Colonic mucosa (tissue), 4 donors: ENCODE measurements at regions not wholly inside any gene's neighbourhood (a gene's known extent, or its start where the extent isn't known, plus 50 kb on each side); places are given as distances from the start of the nearest gene placed in this dataset.
"Not testable (repeated sequence)": the region's sequence is repeated elsewhere in the genome, so short reads cannot be mapped to it uniquely, and the experiment has no call there.

Experiments
- DNase-seq: peaks from one replicate; pipeline ENCODE4 v3.0.0-alpha.2; 2020
- H3K27ac ChIP-seq: fragments of 200-600 bp; one replicate; pipeline ENCODE4 v1.8.0; 2021
- H3K27me3 ChIP-seq: fragments of 200-600 bp; one replicate; pipeline ENCODE4 v1.8.0; 2021
- H3K36me3 ChIP-seq: fragments of 200-600 bp; one replicate; pipeline ENCODE4 v1.8.0; 2021
- H3K4me1 ChIP-seq: fragments of 200-600 bp; one replicate; pipeline ENCODE4 v1.8.0; 2021; ENCODE audit warnings: mild to moderate bottlenecking
- H3K4me3 ChIP-seq: fragments of 200-600 bp; one replicate; pipeline ENCODE4 v1.8.0; 2021
- H3K9ac ChIP-seq, 2 donors: one replicate each; pipeline ENCODE4 v1.7.0; 2013; ENCODE audit warnings: control low read depth in 2 of 2, low read depth in 2 of 2, low read length in 2 of 2
- H3K9me3 ChIP-seq: fragments of 200-600 bp; one replicate; pipeline ENCODE4 v1.8.0; 2021
- intact Hi-C: fragments of 100-400 bp; cut with DNase I; formaldehyde crosslinking; loops from one replicate; pipeline ENCODE4 v1.14.1; 2022
- TF ChIP-seq, protein P1 (sequence below): fragments of 200-600 bp; IDR thresholded peaks from one replicate; pipeline ENCODE4 v1.8.0; 2022; ENCODE audit warnings: antibody characterized with exemption, mild to moderate bottlenecking
- donor health status: healthy.
- donor health status: DM: no; HTN: no; CAD: no.
- donor health status: DM: no; HTN: no; CAD: no.

DNA sequence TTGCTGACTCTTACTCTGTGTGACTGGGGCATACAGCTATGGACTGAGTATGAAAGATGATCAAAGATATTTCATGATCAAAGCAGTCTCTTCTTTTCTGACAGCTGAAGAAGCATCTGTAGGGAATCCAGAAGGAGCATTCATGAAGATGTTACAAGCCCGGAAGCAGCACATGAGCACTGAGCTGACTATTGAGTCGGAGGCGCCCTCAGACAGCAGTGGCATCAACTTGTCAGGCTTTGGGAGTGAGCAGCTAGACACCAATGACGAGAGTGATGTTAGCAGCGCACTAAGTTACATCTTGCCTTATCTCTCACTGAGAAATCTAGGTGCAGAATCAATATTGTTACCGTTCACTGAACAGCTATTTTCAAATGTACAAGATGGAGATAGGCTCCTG lies 154.4 kb downstream of the GOSR1 start:
- DNase-seq, H3K4me1 ChIP-seq, intact Hi-C loops, H3K9me3 ChIP-seq, H3K27ac ChIP-seq, H3K27me3 ChIP-seq, H3K9ac ChIP-seq, H3K4me3 ChIP-seq, H3K36me3 ChIP-seq: not testable (repeated sequence)

DNA sequence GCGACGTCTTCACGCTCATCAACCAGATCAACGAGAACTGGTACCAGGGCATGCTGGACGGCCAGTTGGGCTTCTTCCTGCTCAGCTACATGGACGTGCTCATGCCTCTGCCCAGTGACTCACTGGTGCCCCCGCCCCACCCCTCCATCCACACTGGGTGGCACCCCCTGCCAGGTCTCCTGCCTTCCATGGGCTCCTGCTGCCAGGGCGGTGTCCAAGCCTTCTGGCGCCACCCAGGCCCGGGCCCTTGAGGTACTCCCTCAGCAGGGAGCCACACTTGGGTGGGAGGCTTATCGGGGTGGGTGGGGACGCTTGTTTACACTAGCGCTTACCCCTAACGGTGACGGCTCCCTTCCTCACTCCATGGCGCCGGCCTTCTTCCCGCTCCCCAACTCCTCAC lies 148.2 kb downstream of the GOSR1 start:
- H3K4me1 ChIP-seq, DNase-seq, H3K27ac ChIP-seq, H3K4me3 ChIP-seq, H3K27me3 ChIP-seq, intact Hi-C loops, H3K36me3 ChIP-seq, H3K9ac ChIP-seq, H3K9me3 ChIP-seq: not testable (repeated sequence)

DNA sequence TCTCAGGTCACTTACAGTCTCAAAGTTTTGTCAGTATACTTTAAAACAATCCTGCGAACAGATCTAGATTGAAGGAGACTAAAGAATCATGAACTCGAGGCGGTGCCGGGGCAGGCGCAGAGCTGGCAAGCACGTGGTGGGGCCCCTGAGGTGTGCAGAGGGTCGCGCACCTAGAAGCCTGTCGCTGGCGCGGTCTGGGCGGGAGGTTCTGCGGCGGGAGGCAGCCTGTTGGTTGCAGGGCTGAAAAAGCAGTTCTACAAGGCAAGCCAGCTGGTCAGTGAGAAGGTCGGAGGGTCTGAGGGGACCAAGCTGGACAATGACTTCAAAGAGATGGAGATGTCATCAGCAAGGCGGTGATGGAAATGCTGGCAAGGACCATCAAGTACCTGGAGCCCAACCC lies 147.0 kb downstream of the GOSR1 start:
- H3K9me3 ChIP-seq, DNase-seq, H3K36me3 ChIP-seq, H3K4me3 ChIP-seq, intact Hi-C loops, H3K27me3 ChIP-seq, H3K27ac ChIP-seq, H3K9ac ChIP-seq, H3K4me1 ChIP-seq: not testable (repeated sequence)

DNA sequence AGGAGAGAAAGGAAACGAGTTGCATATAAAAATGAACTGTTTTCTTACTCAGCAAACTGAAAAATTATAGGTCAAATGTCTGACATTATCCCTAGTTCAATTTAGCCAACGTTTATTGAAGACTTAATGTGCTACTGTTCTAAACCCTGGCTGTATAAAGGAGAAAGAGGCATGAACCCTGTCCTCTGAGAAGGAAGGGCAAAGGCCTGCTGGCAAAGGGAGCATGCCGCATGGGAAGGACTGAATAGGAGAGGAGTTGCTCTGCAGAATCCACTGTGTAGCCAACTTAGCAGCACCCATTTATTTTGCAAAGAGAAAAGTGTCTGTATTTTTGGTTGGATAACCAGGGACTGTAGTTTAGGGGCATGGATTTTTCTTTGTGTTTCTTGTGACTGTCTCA lies 132.5 kb downstream of the GOSR1 start:
- H3K36me3 ChIP-seq, H3K27me3 ChIP-seq, H3K9me3 ChIP-seq, H3K4me1 ChIP-seq, DNase-seq, H3K27ac ChIP-seq, H3K9ac ChIP-seq, H3K4me3 ChIP-seq, intact Hi-C loops: not testable (repeated sequence)

DNA sequence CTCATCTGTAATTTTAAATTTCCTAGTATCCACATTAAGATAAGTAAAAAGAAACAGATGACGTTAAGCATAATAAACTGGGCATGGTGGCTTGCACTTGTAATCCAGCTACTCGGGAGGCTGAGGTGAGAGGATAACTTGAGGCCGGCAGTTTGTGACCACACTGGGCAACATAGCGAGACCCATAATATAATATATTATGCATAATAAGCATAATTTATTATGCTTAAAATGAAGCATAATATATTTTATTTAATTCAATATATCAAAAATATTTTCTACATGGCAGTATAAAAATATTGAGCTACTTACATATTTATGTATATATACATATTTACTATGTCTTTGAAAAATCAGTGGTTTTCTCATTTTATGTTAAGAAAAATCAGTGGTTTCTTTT lies 128.3 kb downstream of the GOSR1 start:
- TF ChIP-seq, protein P1, sequence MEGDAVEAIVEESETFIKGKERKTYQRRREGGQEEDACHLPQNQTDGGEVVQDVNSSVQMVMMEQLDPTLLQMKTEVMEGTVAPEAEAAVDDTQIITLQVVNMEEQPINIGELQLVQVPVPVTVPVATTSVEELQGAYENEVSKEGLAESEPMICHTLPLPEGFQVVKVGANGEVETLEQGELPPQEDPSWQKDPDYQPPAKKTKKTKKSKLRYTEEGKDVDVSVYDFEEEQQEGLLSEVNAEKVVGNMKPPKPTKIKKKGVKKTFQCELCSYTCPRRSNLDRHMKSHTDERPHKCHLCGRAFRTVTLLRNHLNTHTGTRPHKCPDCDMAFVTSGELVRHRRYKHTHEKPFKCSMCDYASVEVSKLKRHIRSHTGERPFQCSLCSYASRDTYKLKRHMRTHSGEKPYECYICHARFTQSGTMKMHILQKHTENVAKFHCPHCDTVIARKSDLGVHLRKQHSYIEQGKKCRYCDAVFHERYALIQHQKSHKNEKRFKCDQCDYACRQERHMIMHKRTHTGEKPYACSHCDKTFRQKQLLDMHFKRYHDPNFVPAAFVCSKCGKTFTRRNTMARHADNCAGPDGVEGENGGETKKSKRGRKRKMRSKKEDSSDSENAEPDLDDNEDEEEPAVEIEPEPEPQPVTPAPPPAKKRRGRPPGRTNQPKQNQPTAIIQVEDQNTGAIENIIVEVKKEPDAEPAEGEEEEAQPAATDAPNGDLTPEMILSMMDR = no peak
- no peak for DNase-seq
- Histone ChIP-seq H3K36me3 (no peaks in the 10 kb centered on the region), H3K9me3 (no peaks in the 10 kb centered on the region), H3K9ac (no peak overlapping the region), H3K4me3 (no peak overlapping the region), H3K27me3 (no peaks in the 10 kb centered on the region), H3K4me1 (no peaks in the 10 kb centered on the region), H3K27ac (no peak overlapping the region)
- intact Hi-C loops = no loop called here

DNA sequence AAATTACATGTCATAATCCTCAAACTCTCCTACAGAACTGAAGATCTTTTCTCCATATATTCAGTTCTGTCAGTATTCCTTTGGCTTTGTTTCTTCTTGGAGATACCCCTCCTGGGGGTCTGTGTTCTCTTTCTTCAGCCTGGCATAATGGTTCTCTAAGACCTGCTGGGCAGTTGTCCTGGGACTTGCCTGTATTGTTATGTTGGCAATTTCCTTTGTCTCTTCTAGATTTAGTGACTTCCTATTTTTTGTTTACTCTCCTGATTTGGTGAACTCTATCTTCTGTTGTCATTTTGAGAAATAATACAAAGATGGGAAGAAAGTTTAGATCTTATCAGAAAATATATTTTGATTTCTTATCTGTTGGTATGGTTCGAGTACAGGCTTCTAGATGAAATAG lies 127.8 kb downstream of the GOSR1 start:
- no peak for DNase-seq
- intact Hi-C loops = no loop called here
- TF ChIP-seq, protein P1 = no peak
- H3K27me3 ChIP-seq = no peaks in the 10 kb centered on the region
- H3K4me1 ChIP-seq = no peaks in the 10 kb centered on the region
- no peaks in the 10 kb centered on the region for H3K9me3 ChIP-seq
- H3K27ac ChIP-seq = no peak overlapping the region
- H3K36me3 ChIP-seq = no peaks in the 10 kb centered on the region
- no peak overlapping the region for H3K4me3 ChIP-seq
- H3K9ac ChIP-seq = no peak overlapping the region

DNA sequence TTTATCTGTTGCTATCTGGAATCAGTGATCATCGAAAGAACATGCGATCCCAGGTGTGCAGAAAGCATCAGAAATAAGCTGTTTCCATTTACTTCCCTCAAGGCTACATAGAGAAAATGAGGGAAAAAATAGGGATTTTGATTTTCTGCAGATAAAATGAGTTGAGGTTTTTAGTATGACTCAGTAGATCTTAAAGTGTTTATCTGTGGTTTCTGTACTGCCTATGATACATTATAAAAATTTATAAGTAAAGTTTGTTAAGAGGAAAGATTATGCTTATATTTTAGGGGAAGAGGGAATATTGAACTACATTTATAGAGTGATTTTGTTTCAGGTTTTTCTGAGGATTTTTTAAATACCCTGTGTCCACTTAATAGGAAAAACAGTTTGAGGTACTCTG lies 125.2 kb downstream of the GOSR1 start:
- H3K27ac ChIP-seq, intact Hi-C loops, H3K4me3 ChIP-seq, H3K27me3 ChIP-seq, H3K9me3 ChIP-seq, H3K36me3 ChIP-seq, H3K9ac ChIP-seq, H3K4me1 ChIP-seq, DNase-seq: not testable (repeated sequence)

DNA sequence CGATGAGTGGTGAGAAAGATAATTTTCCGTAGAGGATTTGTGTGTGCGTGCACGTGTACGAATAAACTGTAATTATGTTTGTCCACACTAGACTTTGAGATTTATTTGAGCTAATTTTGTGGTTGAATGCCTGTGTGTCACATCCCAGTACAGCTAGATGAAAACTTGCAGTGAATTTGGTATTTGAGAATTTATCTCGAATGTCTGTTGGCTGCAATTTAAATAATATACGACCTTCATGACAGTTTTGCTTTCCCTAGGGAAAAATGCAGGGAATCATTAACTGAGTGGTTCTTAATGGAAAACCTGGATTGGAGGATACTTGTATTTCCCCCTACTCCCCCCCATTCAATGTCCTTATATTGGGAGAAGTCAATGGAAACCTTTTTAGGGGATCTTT lies 124.8 kb downstream of the GOSR1 start:
- peak overlapping the region; percentile 13 for H3K4me3 ChIP-seq

More for the DNA sequence above, 124.8 kb downstream of the GOSR1 start:
- intact Hi-C loops, H3K9ac ChIP-seq, H3K9me3 ChIP-seq, DNase-seq, H3K36me3 ChIP-seq, H3K27me3 ChIP-seq, H3K27ac ChIP-seq, H3K4me1 ChIP-seq: not testable (repeated sequence)
